HG03354 (cell line): ENCODE measurements at regions not wholly inside any gene's neighbourhood (a gene's known extent, or its start where the extent isn't known, plus 50 kb on each side); places are given as distances from the start of the nearest gene placed in this dataset.
"Not testable (repeated sequence)": the region's sequence is repeated elsewhere in the genome, so short reads cannot be mapped to it uniquely, and the experiment has no call there.

Source experiments
- ATAC-seq: cut with Tn5 transposase; IDR thresholded peaks from one replicate; pipeline ENCODE4 v1.9.1; 2021; ENCODE audit warnings: mild to moderate bottlenecking; ENCODE audit not compliant: unreplicated experiment, poor library complexity, severe bottlenecking

DNA sequence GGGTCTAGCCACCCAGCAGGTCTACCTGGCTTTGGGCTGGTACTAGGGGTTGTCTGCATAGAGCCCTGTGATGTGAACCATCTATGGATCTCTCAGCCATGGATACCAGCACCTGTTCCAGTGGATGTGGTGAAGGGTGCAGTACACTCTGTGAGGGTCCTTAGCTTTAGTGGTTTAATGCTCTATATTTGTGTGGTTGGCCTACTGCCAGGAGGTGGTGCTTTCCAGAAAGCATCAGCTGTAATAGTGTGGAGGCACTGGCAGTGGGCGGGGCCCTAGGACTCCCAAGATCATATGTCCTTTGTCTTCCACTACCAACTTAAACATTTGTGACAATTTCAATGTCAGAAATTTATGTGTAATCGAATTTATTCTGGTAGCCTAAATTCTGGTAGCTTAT lies 1065.1 kb downstream of the RPIA start:
- not testable (repeated sequence) for ATAC-seq

DNA sequence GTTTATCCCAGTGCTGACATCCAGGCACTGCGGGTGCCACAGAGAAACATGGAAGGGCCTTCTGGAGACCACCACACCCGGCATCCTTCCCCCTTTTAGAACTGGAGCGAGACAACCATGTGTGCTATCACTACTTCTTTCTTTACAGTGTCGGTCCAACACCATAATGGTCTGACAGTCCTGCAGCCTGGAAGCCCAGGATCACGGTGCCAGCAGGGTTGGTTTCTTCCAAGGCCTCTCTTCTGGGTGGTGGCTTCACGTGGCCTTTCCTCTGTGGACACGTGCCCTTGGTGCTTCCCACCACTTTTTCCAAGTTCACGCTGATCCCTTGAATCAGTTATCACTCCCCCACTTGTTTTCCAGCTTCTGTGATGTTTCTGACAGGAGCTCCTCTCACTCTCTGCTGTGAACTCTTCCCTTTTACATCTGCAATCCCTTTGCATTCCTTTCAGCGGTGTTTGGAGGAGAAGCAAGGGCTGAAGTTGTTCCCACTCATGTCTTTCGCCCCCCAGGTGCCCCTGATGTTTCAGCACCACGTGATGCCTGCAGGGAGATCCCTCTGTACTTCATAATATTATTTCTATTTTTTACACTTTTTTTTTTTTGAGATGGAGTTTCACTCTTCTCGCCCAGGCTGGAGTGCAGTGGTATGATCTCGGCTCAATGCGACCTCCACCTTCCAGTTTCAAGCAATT lies 1067.0 kb downstream of the RPIA start:
- not testable (repeated sequence) for ATAC-seq

GRCh38 chr2:89760762-89761161 lies 1069.3 kb downstream of the RPIA start:
- ATAC-seq = not testable (repeated sequence)

GRCh38 chr2:89761171-89761570 lies 1069.7 kb downstream of the RPIA start:
- not testable (repeated sequence) for ATAC-seq

DNA sequence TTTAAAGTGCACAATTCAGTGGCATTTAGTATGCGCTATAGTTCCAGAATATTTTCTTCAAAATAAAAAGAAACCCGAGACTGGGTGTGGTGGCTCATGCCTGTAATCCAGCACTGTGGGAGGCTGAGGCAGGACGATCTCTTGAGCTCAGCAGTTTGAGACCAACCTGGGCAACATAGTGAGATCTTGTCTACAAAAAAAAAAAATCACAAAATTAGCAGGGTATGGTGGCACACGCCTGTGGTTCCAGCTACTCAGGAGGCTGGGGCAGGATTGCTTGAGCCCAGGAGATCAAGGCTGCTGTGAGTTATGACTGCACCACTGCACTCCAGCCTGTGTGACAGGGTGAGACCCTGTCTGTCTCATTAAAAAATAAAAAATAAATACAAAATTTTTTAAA lies 1070.4 kb downstream of the RPIA start:
- not testable (repeated sequence) for ATAC-seq

DNA sequence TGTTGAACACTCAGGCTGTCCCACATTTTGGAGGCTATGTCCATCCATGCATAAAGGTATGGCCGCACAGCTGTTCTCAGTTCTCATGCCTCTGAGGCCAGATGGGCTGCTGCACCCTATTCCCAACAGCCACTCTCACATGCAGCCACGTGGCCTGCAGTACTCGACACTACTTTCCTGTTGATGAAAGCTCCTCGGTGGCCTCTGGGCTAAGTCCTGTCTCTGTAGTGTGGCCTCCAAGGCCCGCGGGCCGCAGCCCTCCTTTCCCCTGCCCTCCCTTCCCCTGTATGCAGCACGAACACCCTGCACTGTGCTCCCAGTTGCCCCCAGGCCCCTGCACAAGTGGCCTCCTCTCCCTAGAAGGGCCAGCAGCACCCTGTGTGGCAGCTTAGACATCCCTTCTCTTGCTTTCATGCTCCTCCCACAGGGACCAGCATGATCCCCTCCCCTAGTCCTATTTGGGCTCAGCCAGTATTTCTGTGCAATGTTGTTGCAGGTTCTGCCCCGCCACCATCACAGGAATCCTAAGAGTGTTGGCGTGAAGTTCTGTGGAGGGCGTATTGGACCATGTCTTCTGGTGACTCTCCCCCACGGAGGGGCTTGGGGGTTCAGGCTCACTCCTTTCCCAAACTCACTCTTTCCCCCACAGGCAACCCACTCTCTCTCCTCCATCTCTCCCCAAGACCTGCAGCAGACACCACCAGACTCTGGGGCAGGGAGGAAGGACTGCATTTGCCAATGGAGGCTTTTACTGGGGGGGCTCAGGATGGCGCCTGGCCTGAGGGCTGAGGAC lies 1071.2 kb downstream of the RPIA start:
- not testable (repeated sequence) for ATAC-seq

DNA sequence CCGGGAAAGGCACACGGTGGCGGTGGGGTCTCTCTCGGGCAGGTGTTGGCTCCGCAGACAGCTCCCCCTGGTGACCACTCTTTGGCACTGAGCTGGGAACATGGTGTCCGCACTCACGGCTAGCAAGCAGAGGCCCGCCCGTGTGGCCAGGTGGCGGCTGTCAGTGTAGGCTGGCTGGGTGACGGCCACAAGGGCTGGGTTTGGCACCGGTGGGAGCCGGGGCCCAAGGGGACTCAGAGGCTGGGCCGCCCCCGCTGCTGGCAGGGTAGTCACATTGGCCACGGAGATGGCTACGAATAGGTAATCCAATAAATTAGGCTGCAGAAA lies 1071.7 kb downstream of the RPIA start:
- no peak for ATAC-seq

GRCh38 chr2:89763581-89764485 lies 1072.4 kb downstream of the RPIA start:
- no peak for ATAC-seq

DNA sequence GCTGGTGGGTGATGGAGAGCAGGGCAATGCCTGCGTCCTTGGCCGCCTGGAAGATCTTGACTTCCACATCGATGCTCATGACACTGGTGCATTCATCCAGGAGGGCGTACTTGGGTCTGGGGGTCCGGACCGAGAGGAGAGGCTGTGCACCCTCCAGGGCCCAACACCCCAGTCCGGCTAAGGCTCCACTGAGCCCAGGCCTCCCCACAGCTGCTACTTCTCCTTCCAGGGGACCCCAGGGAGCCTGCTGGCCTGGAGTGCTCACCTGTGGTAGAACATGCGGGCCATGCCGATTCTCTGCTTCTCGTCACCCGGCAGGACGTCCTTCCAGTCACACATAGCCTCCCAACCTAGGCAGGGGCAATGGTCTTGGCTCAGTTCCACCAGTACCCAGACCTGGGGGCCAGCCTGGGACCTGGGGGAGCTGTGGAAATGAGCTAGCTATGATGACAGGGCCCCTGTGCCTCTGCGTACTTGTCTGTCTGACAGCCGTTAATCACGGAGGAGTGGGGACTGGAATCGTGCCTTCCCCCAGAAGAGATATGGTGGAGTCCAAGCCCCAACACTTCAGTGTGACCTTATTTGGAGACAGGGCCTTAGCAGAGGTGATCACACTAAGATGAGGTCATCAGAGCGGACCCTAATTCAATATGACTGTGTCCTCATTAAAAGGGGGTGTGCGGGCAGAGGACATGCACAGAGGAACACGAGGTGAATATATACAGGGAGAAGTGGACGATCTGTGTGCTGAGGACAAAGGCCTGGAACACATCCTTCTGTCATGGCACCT lies 1073.3 kb downstream of the RPIA start:
- ATAC-seq = not testable (repeated sequence)

- ATAC-seq = not testable (repeated sequence)
Measured at GRCh38 chr2:89765361-89765718, 1073.9 kb downstream of the RPIA start.

- not testable (repeated sequence) for ATAC-seq
Measured at GRCh38 chr2:89766141-89766990, 1074.9 kb downstream of the RPIA start.

GRCh38 chr2:89767058-89767457 lies 1075.6 kb downstream of the RPIA start:
- ATAC-seq = not testable (repeated sequence)

- no peak for ATAC-seq
Measured at GRCh38 chr2:89767572-89768435, 1076.3 kb downstream of the RPIA start.

- ATAC-seq = no peak
Measured at GRCh38 chr2:89775885-89776284, 1084.4 kb downstream of the RPIA start.

DNA sequence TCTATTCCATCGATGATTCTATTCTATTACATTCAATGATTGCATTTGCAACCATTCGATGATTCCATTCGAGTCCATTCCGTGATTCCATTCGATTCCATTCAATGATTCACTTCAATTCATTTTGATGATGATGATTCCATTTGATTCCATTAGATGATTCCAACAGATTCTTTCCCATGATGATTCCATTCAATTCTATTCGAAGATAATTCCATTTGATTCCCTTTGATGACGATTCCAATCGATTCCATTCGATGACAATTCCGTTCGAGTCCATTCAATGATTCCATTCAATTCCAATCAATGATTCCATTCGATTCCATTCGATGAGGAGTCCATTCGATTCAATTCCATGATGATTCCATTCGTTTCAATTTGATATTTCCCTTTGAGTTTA lies 1088.8 kb downstream of the RPIA start:
- no peak for ATAC-seq

DNA sequence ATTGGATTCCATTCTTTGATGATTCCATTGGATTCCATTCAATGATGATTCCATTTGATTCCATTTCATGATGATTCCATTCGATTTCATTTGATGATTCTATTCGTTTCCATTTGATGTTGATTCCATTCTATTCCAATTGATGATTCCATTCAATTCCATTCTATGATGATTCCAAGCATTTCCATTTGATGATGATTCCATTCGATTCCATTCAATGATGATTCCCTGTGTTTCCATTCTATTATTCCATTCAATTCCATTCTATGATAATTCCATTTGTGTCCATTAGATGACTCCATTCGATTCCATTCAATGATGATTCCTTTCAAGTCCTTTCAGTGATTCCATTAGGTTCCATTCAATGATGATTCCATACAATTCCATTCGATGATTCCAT lies 1090.5 kb downstream of the RPIA start:
- no peak for ATAC-seq

GRCh38 chr2:89784960-89785359 lies 1093.5 kb downstream of the RPIA start:
- ATAC-seq = no peak

DNA sequence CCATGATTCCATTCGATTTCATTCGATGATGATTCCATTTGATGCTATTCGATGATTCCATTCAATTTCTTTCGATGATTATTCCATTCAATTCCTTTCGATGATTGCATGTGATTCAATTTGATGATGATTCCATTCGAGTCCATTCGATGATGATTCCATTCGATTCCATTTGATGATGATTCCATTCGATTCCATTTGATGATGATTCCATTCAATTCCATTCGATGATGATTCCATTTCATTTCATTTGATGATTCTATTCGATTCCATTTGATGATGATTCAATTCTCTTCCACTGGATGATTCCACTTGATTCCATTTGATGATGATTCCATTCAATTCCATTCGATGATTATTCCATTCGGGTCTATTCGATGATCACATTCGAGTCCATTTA lies 1094.1 kb downstream of the RPIA start:
- ATAC-seq = not testable (repeated sequence)
